CD4-positive, alpha-beta T cell treated with Interleukin-15 for 4 hours (primary cell): ENCODE measurements at regions not wholly inside any gene's neighbourhood (a gene's known extent, or its start where the extent isn't known, plus 50 kb on each side); places are given as distances from the start of the nearest gene placed in this dataset.
"Not testable (repeated sequence)": the region's sequence is repeated elsewhere in the genome, so short reads cannot be mapped to it uniquely, and the experiment has no call there.

Experiments
- DNase-seq: peaks from one replicate; pipeline ENCODE4 v3.0.0-alpha.2; 2020; ENCODE audit warnings: low spot score

DNA sequence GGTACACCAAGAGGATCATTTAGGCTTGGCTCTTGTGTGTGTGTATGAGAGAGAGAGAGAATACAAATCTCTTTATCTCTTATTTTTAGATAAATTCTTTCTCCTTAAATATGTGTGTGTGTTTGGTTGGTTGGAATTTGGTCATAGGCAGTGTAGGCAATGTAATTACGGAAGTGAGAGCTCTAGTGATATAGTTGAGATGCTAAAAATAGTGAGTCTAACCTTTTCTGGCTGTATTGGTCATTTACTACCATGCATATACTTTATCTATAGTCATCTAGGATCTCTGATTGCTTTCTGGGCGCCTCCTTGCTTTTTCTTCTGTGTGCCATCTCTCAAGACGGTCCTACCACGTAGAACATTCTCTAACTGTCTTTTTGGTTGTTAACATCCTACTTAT, 250.2 kb downstream of the NUF2 start:
- no peak for DNase-seq

DNA sequence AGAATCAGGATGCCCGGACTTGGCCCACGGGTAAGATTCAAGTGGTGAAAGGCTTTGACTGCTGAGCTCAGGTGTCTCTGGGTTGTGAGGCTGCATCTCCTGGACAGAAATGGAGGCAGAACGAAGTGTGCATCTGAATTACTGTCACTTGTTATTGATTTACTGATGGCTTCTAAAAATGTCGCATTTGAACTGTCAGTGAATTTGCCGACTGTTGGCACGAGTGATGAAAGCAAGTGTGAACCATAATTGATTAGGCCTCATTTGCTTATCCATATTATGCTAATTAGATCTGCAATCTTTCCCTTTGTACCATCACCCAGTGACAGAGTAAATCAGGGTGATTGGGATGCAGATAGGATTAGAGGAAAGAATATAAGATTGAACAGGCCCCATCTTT, 252.4 kb downstream of the NUF2 start:
- no peak for DNase-seq

DNA sequence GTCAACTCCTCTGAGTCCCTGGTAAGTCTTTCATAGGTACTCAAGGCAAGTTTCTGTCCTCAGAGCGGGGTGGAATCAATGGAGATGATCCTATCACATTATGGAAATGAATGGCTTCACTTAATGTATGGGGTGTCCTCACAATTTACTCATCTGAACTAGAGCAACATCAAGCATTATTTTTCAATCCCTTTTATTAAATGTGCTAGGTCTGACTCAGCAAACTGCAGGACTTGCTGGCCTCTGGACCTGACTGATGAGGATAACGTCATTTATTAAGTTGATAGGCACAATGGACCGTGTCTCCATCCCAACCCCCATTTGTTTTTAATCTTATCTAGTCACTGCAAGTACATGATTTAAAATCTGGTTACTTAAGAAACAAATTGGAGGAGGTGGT, 259.2 kb downstream of the NUF2 start:
- no peak for DNase-seq

DNA sequence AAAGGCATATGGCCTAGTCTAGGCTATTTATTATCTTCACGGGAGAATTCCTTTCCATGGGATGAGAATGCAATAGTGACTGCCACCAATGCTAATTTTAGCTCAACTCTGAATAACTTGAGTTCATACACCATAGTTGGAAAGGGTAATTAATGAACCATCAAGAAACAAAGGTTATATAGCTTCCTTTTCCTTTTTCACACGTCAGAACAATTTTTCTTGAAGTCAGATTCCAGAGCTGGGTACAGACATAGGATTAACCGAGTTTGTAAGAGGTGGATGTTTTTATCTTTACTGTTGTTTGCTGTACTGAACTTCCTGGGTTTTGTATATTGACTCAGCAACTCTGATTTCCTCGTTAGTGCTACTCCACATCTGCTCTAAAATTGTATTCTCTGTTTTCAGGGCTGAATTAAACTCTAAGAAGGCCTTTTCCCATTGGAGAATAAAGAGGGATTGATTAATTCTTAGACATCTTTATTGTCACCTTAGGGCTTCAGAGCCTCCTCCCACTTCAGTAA, 262.0 kb downstream of the NUF2 start:
- no peak for DNase-seq

DNA sequence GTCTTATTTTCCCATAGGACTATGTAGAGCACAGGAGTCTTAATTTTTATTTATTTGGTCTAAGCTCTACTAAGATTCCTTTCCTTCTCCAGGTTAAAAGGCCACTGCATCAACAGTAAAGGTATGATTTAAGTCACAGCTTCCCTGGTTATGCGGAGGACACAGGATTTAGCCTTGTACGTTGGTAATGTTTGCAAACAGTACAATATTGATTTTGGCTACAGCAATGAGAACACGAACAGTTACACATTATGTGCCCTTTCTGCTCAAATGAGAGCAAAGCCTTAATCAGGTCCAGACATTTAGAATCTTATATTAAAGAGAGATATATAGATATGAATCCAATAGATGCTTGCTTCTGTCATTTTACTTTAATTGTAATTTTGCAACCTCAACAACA, 264.0 kb downstream of the NUF2 start:
- DNase-seq: no peak

DNA sequence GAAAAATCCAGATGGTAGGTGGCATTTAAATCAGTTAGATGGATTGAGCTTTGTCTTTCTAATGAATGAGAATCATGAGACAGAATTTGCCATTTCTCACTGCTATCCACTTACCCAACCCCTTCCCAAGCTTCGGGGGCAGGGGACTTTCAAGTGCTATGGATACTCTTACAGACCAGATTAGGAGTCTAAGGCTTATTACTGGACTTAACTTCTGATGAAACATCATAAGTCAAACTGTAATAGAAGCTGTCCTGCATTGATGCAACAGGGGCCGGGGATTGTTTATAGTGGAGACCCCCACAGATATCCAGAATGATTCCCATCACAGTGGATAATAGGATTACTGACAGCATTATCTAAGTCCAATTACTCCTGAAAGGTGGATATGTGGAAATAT, 267.0 kb downstream of the NUF2 start:
- DNase-seq: no peak

DNA sequence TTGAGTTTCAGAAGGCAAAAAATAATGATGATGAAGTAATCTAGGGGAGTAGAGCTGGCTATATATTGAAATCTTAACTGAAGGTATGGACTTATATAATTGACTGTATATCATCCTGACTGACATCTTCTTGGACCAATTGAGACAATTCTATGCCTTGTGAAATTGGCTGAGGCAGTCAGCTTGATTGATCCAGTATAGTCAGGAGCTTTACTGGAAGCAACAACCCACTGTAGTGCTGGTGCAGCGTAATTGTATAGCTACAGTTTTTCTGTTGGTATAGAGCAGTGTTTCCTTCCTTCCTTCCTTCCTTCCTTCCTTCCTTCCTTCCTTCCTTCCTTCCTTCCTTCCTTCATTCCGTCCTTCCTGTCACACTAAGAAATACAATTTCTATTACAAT, 268.0 kb downstream of the NUF2 start:
- no peak for DNase-seq

DNA sequence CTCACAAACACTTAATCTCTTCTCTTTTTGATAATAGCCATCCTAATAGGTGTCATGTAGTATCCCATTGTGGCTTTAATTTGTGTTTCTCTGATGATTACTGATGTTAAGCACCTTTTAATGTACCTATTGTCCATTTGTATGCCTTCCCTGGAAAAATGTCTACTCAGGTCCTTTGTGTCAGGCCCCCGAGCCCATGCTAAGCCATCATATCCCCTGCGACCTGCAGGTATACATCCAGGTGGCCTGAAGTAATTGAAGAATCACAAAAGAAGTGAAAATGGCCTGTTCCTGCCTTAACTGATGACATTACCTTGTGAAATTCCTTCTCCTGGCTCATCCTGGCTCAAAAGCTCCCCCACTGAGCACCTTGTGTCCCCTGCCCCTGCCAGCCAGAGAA, 269.4 kb downstream of the NUF2 start:
- not testable (repeated sequence) for DNase-seq

DNA sequence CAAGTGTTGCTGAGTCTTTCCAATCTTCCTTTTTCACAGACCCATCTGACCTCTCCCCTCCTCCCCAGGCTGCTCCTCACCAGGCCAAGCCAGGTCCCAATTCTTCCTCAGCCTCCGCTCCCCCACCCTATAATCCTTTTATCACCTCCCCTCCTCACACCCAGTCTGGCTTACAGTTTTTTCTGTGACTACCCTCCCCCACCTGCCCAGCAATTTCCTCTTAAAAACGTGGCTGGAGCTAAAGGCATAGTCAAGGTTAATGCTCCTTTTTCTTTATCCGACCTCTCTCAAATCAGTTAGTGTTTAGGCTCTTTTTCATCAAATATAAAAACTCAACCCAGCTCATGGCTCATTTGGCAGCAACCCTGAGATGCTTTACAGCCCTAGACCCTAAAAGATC, 270.9 kb downstream of the NUF2 start:
- DNase-seq: not testable (repeated sequence)

DNA sequence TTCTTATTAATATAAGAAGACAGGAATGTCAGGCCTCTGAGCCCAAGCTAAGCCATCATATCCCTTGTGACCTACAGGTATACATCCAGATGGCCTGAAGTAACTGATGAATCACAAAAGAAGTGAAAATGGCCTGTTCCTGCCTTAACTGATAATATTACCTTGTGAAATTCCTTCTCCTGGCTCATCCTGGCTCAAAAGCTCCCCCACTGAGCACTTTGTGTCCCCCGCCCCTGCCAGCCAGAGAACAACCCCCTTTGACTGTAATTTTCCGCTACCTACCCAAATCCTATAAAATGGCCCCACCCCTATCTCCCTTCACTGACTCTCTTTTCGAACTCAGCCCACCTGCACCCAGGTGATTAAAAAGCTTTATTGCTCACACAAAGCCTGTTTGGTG, 274.4 kb downstream of the NUF2 start:
- DNase-seq: not testable (repeated sequence)

DNA sequence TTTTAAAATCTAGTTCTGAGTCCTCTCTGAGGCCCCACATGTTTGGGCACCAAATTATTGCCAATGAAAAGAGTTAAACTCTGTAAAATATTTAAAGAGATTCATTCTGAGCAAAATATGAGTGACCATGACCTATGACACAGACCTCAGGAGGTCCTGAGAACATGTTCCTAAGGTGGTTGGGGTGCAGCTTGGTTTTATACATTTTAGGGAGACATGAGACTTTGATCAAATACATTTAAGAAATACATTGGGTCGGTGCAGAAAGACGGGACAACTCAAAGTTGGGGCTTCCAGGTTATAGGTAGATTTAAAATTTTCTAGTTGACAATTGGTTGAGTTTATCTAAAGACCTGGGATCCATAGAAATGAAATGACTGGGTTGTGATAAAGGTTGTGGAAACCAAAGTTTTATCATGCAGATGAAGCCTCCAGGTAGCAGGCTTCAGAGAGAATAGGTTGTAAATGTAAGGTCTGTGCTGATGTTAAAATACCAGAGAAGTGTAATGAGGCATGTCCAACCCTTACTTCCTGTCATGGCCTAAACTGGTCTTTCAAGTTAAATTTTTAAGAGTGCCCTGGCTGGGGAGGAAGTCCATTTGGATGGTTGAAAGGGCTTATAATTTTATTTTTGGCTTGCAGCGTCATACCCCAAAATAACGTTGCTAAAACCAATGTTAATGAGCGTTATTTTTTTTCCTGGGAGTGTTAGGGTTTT, 274.9 kb downstream of the NUF2 start:
- no peak for DNase-seq

DNA sequence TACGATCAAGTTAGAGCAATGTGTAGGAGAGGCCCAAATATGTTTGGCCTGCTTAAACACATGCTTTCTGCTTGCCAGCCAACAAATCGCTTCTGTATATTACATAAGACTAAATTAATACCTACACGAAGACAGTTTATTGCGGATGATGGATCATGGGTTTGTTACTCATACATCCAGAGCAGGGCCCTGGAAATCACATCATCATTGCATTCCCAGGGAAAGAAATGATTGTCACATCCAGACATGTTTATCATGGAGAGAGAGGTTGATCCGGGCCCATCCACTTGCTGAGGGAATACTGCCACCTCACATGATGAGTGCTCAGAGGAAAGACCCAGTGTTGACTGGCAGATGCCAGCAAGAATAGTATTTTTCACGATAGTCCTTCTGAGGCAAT, 282.6 kb downstream of the NUF2 start:
- no peak for DNase-seq

DNA sequence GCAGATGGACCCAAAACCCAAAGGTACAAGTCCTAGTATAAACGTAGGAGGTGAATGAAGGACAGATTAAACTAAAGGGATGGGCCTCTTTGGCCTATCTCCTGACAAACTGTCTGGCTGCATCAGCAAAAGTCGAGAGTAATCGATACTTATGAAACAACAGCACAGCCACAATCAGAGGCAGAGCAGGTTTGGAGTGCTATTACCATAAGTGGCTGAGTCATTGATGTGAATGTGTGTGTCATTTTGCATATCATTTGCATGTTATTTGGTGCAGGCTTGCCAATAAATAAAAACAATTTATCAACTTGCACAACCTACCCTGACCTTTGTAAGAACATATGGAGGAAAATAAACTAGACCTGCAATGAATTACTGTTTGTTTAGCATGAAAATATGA, 283.1 kb downstream of the NUF2 start:
- no peak for DNase-seq

DNA sequence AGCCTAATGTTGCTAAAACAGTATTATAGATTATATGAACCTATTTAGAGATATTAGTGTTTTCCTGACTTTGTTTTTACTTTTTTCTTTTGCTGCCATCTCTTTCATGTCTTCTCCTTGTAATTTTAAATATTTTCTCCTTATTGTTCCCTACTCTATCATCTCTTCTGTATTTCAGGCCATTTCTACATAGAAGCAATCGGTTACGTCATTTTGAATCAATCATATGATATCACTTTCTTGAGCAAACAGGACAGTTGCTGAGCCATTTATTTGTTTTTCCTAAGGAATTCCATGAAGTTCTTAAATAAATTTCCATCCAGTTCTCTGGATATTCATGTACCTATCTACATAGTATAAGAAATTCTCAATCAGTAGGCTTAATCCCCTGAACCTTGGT, 287.2 kb downstream of the NUF2 start:
- no peak for DNase-seq

DNA sequence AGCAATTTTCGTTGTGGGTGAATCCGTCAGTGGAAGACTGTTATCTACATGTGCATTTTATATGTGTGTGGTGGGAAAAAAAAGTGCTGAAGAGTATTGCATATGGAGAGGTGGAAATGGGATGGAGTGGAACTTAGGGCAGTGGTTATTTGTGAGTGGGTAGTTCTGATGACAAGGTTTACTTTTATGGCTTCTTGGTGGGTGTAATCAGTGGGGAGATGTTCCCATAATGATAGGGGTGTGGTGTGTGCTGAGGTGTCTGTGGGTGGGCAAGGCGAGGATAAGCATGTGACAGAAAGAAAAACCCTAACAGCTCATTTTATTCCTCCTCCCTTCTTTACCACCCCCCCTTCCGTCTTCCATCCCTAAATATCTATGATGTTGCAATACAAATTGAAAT, 288.1 kb downstream of the NUF2 start:
- no peak for DNase-seq

DNA sequence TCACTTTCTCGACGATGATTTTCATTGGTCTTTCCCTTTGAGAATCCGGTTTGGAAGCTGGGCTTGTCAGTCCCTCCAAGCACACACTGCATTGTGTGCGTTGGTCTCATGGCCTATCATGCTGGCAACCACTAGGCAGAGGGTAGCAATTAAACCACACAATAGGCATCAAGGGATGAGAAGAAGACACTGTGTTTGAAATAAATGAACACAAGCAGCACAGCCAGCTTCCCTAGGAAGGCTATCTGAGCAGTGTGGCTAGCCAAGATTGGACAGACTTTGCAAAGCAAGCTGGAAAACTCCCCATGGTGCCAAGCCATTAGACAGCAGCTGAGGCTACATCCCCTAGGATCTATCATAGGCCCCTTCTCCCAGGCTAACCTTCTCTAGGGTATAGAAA, 288.7 kb downstream of the NUF2 start:
- no peak for DNase-seq

DNA sequence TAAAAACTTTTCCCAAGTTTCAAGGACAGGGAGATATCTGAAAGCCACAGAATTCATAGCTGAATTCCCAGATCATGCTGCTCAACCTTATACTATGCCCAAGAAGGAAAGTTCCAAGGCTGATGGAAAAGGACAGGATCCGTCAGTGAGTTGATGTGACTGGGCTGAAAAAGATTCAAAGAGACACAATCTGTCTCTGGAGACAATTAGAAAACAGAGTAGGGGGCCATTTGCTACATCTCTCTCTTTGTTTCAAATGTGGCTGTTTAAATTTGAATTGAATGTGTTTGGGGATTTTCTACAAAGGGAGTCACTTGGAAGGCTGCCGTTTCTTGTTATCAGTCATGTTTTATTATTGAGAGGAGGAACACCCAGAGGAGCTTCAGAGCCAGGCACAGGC, 292.6 kb downstream of the NUF2 start:
- DNase-seq: no peak

DNA sequence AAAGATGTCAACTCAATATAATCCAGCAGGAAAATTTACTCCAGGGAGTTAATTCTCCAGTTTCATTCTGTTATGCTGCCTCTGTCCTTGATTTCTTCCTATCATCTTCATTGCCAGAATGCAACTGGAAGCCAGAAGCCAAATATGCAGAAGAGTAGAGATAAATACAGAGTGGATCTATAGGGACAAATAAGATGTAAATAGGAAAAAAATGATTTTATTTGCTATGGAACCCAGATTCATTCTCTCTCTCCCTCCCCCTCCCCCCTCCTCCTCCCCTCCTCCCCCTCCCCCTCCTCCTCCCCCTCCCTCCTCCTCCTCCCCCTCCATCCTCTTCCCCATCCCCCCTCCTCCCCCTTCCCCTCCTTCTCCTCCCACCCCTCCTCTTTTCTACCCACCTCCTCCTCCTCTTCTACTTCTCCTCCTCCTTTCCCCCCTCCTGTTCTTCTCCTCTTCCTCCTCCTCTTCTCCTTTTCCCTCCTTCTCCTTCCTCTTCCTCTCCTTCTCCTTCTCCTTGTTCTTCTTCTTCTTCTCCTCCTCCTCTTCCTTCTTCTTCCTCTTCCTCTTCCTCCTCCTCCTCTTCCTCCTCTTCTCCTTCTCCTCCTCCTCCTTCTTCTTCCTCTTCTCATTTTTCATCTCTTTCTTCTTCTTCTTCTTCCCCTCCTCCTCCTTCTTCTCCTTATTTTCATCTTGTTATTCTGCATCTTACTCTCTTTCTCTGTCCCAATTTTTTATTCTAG, 306.4 kb downstream of the NUF2 start:
- DNase-seq: no peak

DNA sequence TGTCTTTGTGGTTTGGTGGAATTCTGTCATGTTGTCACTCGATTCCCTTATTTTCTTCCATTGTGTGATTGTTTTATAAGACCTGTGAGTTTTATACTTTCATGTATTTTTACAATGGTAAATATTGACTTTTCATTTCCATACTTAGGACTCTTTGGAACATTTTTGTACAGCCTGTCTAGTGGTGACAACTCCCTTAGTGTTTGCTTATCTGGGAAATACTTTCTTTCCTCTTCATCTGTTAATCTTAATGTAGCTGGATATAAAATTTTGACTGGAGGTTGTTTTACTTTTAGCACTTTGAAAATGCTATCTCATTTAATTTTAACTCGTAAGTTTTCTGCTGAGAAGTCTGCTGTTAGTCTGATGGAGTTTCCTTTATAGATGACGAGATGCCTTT, 310.5 kb downstream of the NUF2 start:
- DNase-seq: no peak

DNA sequence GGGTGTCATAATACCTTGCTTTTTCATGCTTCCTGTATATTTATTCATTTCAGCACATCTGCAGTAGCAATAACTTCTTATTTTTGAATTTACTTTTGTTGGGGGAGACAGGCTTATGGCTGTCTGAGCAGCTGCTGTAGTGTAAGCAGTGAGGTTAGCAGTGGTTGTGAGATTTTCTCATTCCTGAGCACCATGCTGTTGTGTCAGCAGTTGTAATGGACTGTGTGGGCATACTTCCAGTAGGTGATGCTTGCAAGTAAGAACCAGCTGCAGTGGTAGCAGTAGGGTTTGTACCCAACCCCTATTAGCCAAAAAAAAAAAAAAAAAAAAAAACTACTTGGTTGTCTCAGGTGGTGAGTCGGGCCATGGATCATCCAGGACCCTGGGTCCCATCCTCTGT, 311.6 kb downstream of the NUF2 start:
- no peak for DNase-seq

DNA sequence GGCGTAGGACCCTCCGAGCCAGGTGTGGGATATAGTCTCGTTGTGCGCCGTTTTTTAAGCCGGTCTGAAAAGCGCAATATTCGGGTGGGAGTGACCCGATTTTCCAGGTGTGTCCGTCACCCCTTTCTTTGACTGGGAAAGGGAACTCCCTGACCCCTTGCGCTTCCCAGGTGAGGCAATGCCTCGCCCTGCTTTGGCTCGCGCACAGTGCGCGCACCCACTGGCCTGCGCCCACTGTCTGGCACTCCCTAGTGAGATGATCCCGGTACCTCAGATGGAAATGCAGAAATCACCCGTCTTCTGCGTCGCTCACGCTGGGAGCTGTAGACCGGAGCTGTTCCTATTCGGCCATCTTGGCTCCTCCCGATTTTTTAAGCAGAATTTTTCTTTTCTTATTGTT, 323.9 kb downstream of the NUF2 start:
- DNase-seq: not testable (repeated sequence)

DNA sequence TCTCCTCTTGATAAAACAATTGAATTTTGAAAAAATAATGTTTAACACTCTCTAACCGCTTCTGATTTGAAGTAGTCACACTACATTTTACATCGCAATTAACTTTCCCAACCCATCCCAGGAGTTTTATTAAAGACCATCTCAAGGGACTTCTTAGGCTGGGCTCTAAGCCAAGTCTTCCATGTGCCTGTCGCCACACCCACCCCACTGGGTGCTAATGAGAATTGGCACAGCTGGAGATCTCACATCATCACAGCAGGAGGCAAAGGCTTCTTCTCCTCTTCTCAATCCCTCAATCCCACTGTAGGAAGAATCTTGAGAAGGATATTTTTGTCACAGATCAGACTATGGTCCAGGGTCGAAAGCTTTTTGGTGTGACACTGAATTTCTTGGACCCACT, 328.9 kb downstream of the NUF2 start:
- DNase-seq: no peak

DNA sequence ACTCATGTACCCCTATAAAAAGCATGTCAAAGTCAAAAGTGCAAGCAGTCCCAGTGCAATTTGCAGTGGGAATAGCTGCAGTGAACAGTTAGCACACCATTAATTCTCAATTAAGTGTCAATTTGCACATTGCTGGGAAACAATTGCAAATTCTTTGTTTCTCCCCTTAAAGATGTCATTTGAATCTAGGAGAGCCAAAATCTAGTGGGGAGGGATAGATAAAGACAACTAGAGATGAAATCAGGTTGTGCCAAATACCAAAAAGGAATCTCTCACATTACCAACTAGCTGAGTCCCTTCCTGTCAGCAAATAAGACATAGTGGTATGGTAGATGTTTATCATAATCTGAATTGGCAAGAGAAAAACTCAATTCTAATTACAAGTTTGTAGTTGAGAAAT, 330.7 kb downstream of the NUF2 start:
- DNase-seq: no peak

DNA sequence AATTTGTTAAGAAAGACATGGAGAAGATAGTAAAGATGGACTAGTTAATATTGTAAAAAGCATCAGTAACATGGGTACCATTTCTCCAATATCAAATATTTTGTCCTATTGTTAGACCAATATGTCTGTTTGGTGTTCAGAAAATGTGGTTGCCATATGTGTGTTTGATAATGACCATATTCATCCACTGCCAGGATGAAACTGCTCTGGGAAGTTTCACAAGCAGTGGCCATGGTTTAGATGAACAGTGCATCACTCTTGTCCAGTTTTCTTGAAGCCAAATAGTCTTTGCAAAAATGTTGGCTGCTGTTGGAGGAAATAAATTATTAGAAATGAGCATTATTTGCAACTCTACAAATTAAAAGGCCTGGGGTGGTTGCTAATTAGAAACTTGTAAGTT, 333.8 kb downstream of the NUF2 start:
- no peak for DNase-seq
